OCI-LY1 (cell line): ENCODE measurements at regions not wholly inside any gene's neighbourhood (a gene's known extent, or its start where the extent isn't known, plus 50 kb on each side); places are given as distances from the start of the nearest gene placed in this dataset.

Source experiments
- H2AFZ ChIP-seq: fragments of 200-600 bp; sonication (generic), shearing (Covaris generic); 2 replicates; pipeline ENCODE4 v1.6.0; 2014; ENCODE audit warnings: antibody characterized with exemption, mild to moderate bottlenecking, low read length
- H3F3A ChIP-seq: fragments of 200-600 bp; sonication (generic), shearing (Covaris generic); 2 replicates; pipeline ENCODE4 v1.6.0; 2014; ENCODE audit warnings: mild to moderate bottlenecking, antibody characterized with exemption, low read length, moderate library complexity; ENCODE audit not compliant: insufficient read depth
- H3K27ac ChIP-seq: fragments of 200-600 bp; sonication (generic); 2 replicates; pipeline ENCODE4 v1.5.1; 2014; ENCODE audit warnings: low read length, mixed run types, mild to moderate bottlenecking, low read depth; ENCODE audit not compliant: poor library complexity, severe bottlenecking
- H3K27me3 ChIP-seq: fragments of 200-600 bp; sonication (generic); 2 replicates; pipeline ENCODE4 v1.6.0; 2014; ENCODE audit warnings: antibody characterized with exemption, mild to moderate bottlenecking, low read length, moderate library complexity; ENCODE audit not compliant: insufficient read depth
- H3K36me3 ChIP-seq: fragments of 200-600 bp; sonication (generic); 2 replicates; pipeline ENCODE4 v1.6.1; 2014; ENCODE audit warnings: mild to moderate bottlenecking, antibody characterized with exemption, low read length, moderate library complexity, mixed read lengths; ENCODE audit not compliant: insufficient read depth
- H3K4me1 ChIP-seq: fragments of 200-600 bp; sonication (generic); 2 replicates; pipeline ENCODE4 v1.5.1; 2014; ENCODE audit warnings: mild to moderate bottlenecking, low read length, moderate library complexity; ENCODE audit not compliant: insufficient read depth, severe bottlenecking
- H3K4me2 ChIP-seq: fragments of 200-600 bp; sonication (generic), shearing (Covaris generic); 2 replicates; pipeline ENCODE4 v1.6.1; 2014; ENCODE audit warnings: low read length
- H3K4me3 ChIP-seq: fragments of 200-600 bp; sonication (generic); 2 replicates; pipeline ENCODE4 v1.5.1; 2014; ENCODE audit warnings: low read length, low read depth, mild to moderate bottlenecking, mixed read lengths; ENCODE audit not compliant: poor library complexity, severe bottlenecking
- H3K79me2 ChIP-seq: fragments of 200-600 bp; shearing (Covaris generic); 2 replicates; pipeline ENCODE4 v1.6.1; 2016; ENCODE audit warnings: mixed run types, low read length, mixed read lengths; ENCODE audit not compliant: insufficient read depth
- H3K9ac ChIP-seq: fragments of 200-600 bp; sonication (generic), shearing (Covaris generic); 2 replicates; pipeline ENCODE4 v1.6.1; 2014; ENCODE audit warnings: mild to moderate bottlenecking, low read length, mixed read lengths
- H3K9me2 ChIP-seq: fragments of 200-600 bp; sonication (generic), shearing (Covaris generic); 2 replicates; pipeline ENCODE4 v1.6.1; 2014; ENCODE audit warnings: low read depth, mild to moderate bottlenecking, low read length, mixed read lengths
- H3K9me3 ChIP-seq: fragments of 200-600 bp; shearing (Covaris generic); 2 replicates; pipeline ENCODE4 v1.6.1; 2014; ENCODE audit warnings: low read length, mixed read lengths
- H4K20me1 ChIP-seq: fragments of 200-600 bp; sonication (generic), shearing (Covaris generic); 2 replicates; pipeline ENCODE4 v1.6.0; 2016; ENCODE audit warnings: mild to moderate bottlenecking, low read length; ENCODE audit not compliant: insufficient read depth
- EZH2 ChIP-seq: fragments of 200-600 bp; sonication (generic), shearing (Covaris generic); IDR thresholded peaks from 2 replicates; pipeline ENCODE4 v1.8.0; 2017; ENCODE audit warnings: borderline replicate concordance, mixed run types, mild to moderate bottlenecking, antibody characterized with exemption, low read length, moderate library complexity, mixed read lengths
- TF ChIP-seq, protein P1 (sequence below): fragments of 200-600 bp; sonication (generic), shearing (Covaris generic); IDR thresholded peaks from 2 replicates; pipeline ENCODE4 v1.5.1; 2017; ENCODE audit warnings: mild to moderate bottlenecking, antibody characterized with exemption, low read length, moderate library complexity, mixed read lengths

- H2AFZ ChIP-seq = no peak overlapping the region
- no peaks in the 10 kb centered on the region for H3K9me3 ChIP-seq
These were observed 252.7 kb downstream of the SKIDA1 start for GRCh38 chr10:21272643-21273399.

DNA sequence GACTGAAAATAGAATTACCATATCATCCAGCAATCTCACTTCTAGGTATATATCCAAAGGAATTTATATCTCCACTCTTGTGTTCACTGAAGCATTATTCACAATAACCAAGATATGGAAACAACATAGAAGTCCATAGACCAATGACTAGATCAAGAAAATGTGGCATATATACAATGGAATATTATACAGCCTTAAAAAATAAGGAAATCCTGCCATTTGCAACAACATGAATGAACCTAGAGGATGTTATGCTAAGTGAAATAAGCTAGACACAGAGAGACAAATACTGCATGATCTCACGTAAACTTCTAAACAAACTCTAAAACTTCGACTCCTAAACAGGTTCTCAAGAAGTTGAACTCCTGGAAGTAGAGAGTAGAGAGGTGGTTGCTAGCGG, 254.5 kb downstream of the SKIDA1 start:
- H3K4me2 ChIP-seq = no peak overlapping the region
- no peak overlapping the region for H3K9ac ChIP-seq
- no peaks in the 10 kb centered on the region for H3K9me3 ChIP-seq
- H3K27ac ChIP-seq = no peak overlapping the region
- no peak overlapping the region for H3K4me3 ChIP-seq
- no peaks in the 10 kb centered on the region for H3K4me1 ChIP-seq
- no peak overlapping the region for H2AFZ ChIP-seq
- no peaks in the 10 kb centered on the region for H3K27me3 ChIP-seq
- H3K79me2 ChIP-seq = no peaks in the 10 kb centered on the region
- no peaks in the 10 kb centered on the region for H3F3A ChIP-seq
- H3K36me3 ChIP-seq = no peaks in the 10 kb centered on the region
- no peak for TF ChIP-seq EZH2
- TF ChIP-seq, protein P1, sequence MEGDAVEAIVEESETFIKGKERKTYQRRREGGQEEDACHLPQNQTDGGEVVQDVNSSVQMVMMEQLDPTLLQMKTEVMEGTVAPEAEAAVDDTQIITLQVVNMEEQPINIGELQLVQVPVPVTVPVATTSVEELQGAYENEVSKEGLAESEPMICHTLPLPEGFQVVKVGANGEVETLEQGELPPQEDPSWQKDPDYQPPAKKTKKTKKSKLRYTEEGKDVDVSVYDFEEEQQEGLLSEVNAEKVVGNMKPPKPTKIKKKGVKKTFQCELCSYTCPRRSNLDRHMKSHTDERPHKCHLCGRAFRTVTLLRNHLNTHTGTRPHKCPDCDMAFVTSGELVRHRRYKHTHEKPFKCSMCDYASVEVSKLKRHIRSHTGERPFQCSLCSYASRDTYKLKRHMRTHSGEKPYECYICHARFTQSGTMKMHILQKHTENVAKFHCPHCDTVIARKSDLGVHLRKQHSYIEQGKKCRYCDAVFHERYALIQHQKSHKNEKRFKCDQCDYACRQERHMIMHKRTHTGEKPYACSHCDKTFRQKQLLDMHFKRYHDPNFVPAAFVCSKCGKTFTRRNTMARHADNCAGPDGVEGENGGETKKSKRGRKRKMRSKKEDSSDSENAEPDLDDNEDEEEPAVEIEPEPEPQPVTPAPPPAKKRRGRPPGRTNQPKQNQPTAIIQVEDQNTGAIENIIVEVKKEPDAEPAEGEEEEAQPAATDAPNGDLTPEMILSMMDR = no peak
- no peaks in the 10 kb centered on the region for H3K9me2 ChIP-seq
- no peaks in the 10 kb centered on the region for H4K20me1 ChIP-seq

More at GRCh38 chr10:21272643-21273399, 252.7 kb downstream of the SKIDA1 start:
- no peaks in the 10 kb centered on the region for H3K27me3 ChIP-seq
- TF ChIP-seq EZH2 = no peak
- TF ChIP-seq, protein P1 = no peak
- H3K79me2 ChIP-seq = no peaks in the 10 kb centered on the region
- no peaks in the 10 kb centered on the region for H3K36me3 ChIP-seq
- H3K4me2 ChIP-seq = no peak overlapping the region
- H4K20me1 ChIP-seq = no peaks in the 10 kb centered on the region
- H3K27ac ChIP-seq = no peak overlapping the region
- no peaks in the 10 kb centered on the region for H3K9me2 ChIP-seq
- H3K9ac ChIP-seq = no peak overlapping the region
- no peaks in the 10 kb centered on the region for H3K4me1 ChIP-seq
- no peaks in the 10 kb centered on the region for H3F3A ChIP-seq
- no peak overlapping the region for H3K4me3 ChIP-seq

- no peaks in the 10 kb centered on the region for H3F3A ChIP-seq
- H3K9me3 ChIP-seq = no peaks in the 10 kb centered on the region
These were observed 256.2 kb downstream of the SKIDA1 start for GRCh38 chr10:21269289-21269688.

More at GRCh38 chr10:21269289-21269688, 256.2 kb downstream of the SKIDA1 start:
- Histone ChIP-seq H2AFZ (no peak overlapping the region), H4K20me1 (no peaks in the 10 kb centered on the region), H3K27me3 (no peaks in the 10 kb centered on the region), H3K4me3 (no peak overlapping the region), H3K27ac (no peak overlapping the region), H3K9me2 (no peaks in the 10 kb centered on the region), H3K4me2 (no peak overlapping the region), H3K36me3 (no peaks in the 10 kb centered on the region), H3K79me2 (no peaks in the 10 kb centered on the region), H3K4me1 (no peaks in the 10 kb centered on the region), H3K9ac (no peak overlapping the region)
- TF ChIP-seq, protein P1 = no peak
- no peak for TF ChIP-seq EZH2
